ENCODE measurements at regions not wholly inside any gene's neighbourhood (a gene's known extent, or its start where the extent isn't known, plus 50 kb on each side); places are given as distances from the start of the nearest gene placed in this dataset.
"Not testable (repeated sequence)": the region's sequence is repeated elsewhere in the genome, so short reads cannot be mapped to it uniquely, and the experiment has no call there.

DNA sequence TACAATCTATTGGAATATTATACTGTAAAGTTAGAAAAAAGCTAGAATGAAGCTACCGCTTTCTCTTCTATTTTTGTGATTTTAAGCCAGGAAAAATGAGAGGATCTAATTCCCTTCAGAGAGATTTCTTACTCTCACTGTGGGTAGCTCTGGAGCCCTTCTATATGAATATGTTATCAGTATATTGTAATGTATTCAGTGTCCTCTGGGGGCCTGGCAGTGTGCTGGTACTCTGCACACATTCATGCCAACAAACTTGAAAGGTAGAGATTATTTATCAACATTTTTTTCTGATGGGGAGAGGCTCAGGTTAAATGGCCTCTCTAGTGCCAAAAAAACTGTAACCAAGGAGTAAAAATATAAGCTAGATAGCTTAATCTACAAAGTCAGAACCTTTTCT lies 292.8 kb downstream of the TTC6 start:
- 84 to 91% (median 89%) methylated on average over 1 of the region's 1 CpG for WGBS, 3 donors
- intact Hi-C loops (cut with DNase I): no loop called here
- ATAC-seq (no peak), DNase-seq (no peak)
- H3K4me3 ChIP-seq: no peak overlapping the region
- H3K27ac ChIP-seq: no peak overlapping the region
- H3K4me1 ChIP-seq: no peaks in the 10 kb centered on the region
- no peak for TF ChIP-seq CTCF (IDR thresholded peaks at IDR 0.05)
- H3K36me3 ChIP-seq (ENCODE audit: insufficient read depth in 1 of 2, low read depth in 1 of 2): no peaks in the 10 kb centered on the region
- no peaks in the 10 kb centered on the region for H3K27me3 ChIP-seq (ENCODE audit: insufficient read depth in 3 of 3, low read length in 2 of 3)
- no peaks in the 10 kb centered on the region for H3K9me3 ChIP-seq

GRCh38 chr14:37889087-37889486 lies 293.7 kb downstream of the TTC6 start:
- Histone ChIP-seq H3K4me1 (no peaks in the 10 kb centered on the region), H3K9me3 (no peaks in the 10 kb centered on the region), H3K36me3 (ENCODE audit: insufficient read depth in 1 of 2, low read depth in 1 of 2) (no peaks in the 10 kb centered on the region), H3K4me3 (no peak overlapping the region), H3K27ac (no peak overlapping the region), H3K27me3 (ENCODE audit: insufficient read depth in 3 of 3, low read length in 2 of 3) (no peaks in the 10 kb centered on the region)
- TF ChIP-seq CTCF (IDR thresholded peaks at IDR 0.05): no peak
- no peak for ATAC-seq
- no peak for DNase-seq
- 11 to 16% (median 13%) methylated on average over 5 of the region's 5 CpGs for WGBS, 3 donors
- intact Hi-C loops (cut with DNase I): no loop called here

- no peak for ATAC-seq
- no peak for DNase-seq
These were observed 294.7 kb downstream of the TTC6 start for GRCh38 chr14:37890095-37890494.

GRCh38 chr14:37891500-37891899 lies 296.1 kb downstream of the TTC6 start:
- DNase-seq; H3K4me3 ChIP-seq; intact Hi-C loops (cut with DNase I); H3K27me3 ChIP-seq (ENCODE audit: insufficient read depth in 3 of 3, low read length in 2 of 3); H3K27ac ChIP-seq; H3K9me3 ChIP-seq; ATAC-seq; H3K36me3 ChIP-seq (ENCODE audit: insufficient read depth in 1 of 2, low read depth in 1 of 2); H3K4me1 ChIP-seq: not testable (repeated sequence)
- 47 to 70% (median 65%) methylated on average over 1 of the region's 1 CpG for WGBS, 3 donors

More at GRCh38 chr14:37890095-37890494, 294.7 kb downstream of the TTC6 start:
- Histone ChIP-seq H3K9me3 (no peaks in the 10 kb centered on the region), H3K4me3 (no peak overlapping the region), H3K36me3 (ENCODE audit: insufficient read depth in 1 of 2, low read depth in 1 of 2) (no peaks in the 10 kb centered on the region), H3K27me3 (ENCODE audit: insufficient read depth in 3 of 3, low read length in 2 of 3) (no peaks in the 10 kb centered on the region), H3K27ac (no peak overlapping the region), H3K4me1 (no peaks in the 10 kb centered on the region)
- intact Hi-C loops (cut with DNase I): no loop called here
- TF ChIP-seq CTCF (IDR thresholded peaks at IDR 0.05): no peak
- WGBS, 3 donors: 78 to 86% (median 79%) methylated on average over 1 of the region's 1 CpG

DNA sequence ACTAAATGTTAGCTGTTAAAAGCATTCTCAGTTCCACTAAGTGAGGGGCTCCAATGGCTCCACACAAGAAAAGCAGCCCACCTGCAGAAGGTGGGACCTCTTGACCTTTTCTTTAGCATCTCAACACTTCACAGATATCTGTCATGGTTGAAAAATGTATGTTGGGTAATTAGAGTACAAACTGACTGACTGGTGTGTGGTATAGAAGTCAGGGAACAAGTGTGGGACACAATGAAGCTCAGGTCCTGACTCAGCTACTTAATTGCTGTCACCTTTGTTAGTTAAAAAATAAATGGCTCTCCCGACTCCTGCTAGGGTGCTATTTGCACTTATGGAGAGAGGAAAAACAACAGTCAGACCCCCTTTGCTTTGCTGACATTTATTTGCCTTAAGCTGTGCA lies 299.0 kb downstream of the TTC6 start:
- 16 to 19% (median 18%) methylated on average over 1 of the region's 1 CpG for WGBS, 3 donors
- H3K27me3 ChIP-seq (ENCODE audit: insufficient read depth in 3 of 3, low read length in 2 of 3): no peaks in the 10 kb centered on the region
- no peak for DNase-seq
- intact Hi-C loops (cut with DNase I): no loop called here
- H3K9me3 ChIP-seq: no peaks in the 10 kb centered on the region
- H3K27ac ChIP-seq: no peak overlapping the region
- ATAC-seq: no peak
- no peaks in the 10 kb centered on the region for H3K36me3 ChIP-seq (ENCODE audit: insufficient read depth in 1 of 2, low read depth in 1 of 2)
- H3K4me1 ChIP-seq: no peaks in the 10 kb centered on the region
- no peak for TF ChIP-seq CTCF (IDR thresholded peaks at IDR 0.05)
- H3K4me3 ChIP-seq: no peak overlapping the region

All from psoas muscle (tissue), 7 donors.